B cell (primary cell): ENCODE measurements at regions not wholly inside any gene's neighbourhood (a gene's known extent, or its start where the extent isn't known, plus 50 kb on each side); places are given as distances from the start of the nearest gene placed in this dataset.

Experiments used
- ATAC-seq: fragments of 200-7000 bp; cut with Tn5 transposase; one replicate; pipeline ENCODE4 v1.10.0; 2021; ENCODE audit warnings: low read depth, mild to moderate bottlenecking, moderate number of reproducible peaks, moderate library complexity
- CTCF ChIA-PET: fragments of 350-600 bp; sonication (Branson Sonifier 250); formaldehyde crosslinking; loops from one replicate; lab custom pipeline; 2021; ENCODE audit warnings: antibody characterized with exemption, inconsistent platforms; lab: Charles Lee
- POLR2A ChIA-PET: fragments of 350-600 bp; sonication (Branson Sonifier 250); formaldehyde crosslinking; loops from one replicate; lab custom pipeline; 2021; ENCODE audit warnings: antibody characterized with exemption; lab: Charles Lee
- DNase-seq: peaks from one replicate; pipeline ENCODE4 v3.0.0; 2013
- H2AFZ ChIP-seq: 2 replicates; pipeline ENCODE4 v1.6.1; 2012; ENCODE audit warnings: mild to moderate bottlenecking, low read depth, low read length; ENCODE audit not compliant: insufficient read depth, poor library complexity, severe bottlenecking
- H3K27ac ChIP-seq, 2 donors: 1 replicate in 1 of 2; 2 replicates in 1 of 2; pipeline ENCODE4 v1.5.1; 2012 to 2013; ENCODE audit warnings: low read length in 2 of 2, mild to moderate bottlenecking in 2 of 2, moderate library complexity in 1 of 2
- H3K27me3 ChIP-seq, 4 experiments: fragments of 200-600 bp in 1 of 4; sonication (generic) in 1 of 4; replicated peaks in 1 of 4; 1 replicate in 2 of 4; 2 replicates in 2 of 4; pipeline versions ENCODE4 v1.6.1 to v1.7.0; 2013 to 2016; ENCODE audit warnings: low read length in 3 of 4, mild to moderate bottlenecking in 2 of 4, mixed read lengths in 1 of 4, moderate library complexity in 1 of 4; ENCODE audit not compliant: insufficient read depth in 4 of 4, control insufficient read depth in 3 of 4; ENCODE audit errors: control extremely low read depth in 1 of 4
- H3K36me3 ChIP-seq, 2 experiments: replicated peaks in 1 of 2; 1 replicate in 1 of 2; 2 replicates in 1 of 2; pipeline versions ENCODE4 v1.6.1 to v1.7.1; 2013; ENCODE audit warnings: low read length in 1 of 2; ENCODE audit not compliant: insufficient read depth in 2 of 2, control insufficient read depth in 1 of 2; ENCODE audit errors: control extremely low read depth in 1 of 2, extremely low read depth in 1 of 2
- H3K4me1 ChIP-seq, 2 donors: fragments of 200-600 bp in 1 of 2; sonication (generic) in 1 of 2; 1 replicate in 1 of 2; 2 replicates in 1 of 2; pipeline versions ENCODE4 v1.5.1 to v1.6.1; 2013 to 2017; ENCODE audit warnings: low read length in 2 of 2; ENCODE audit not compliant: control insufficient read depth in 2 of 2, insufficient read depth in 2 of 2
- H3K4me2 ChIP-seq: replicated peaks from 2 replicates; pipeline ENCODE3; 2012; ENCODE audit warnings: mild to moderate bottlenecking, low read depth, low read length; ENCODE audit not compliant: poor library complexity, severe bottlenecking
- H3K4me3 ChIP-seq, 5 experiments: fragments of 200-600 bp in 1 of 5; sonication (generic) in 1 of 5; 1 replicate in 3 of 5; 2 replicates in 2 of 5; pipeline versions ENCODE4 v1.5.1 to v1.7.0; 2011 to 2016; ENCODE audit warnings: low read length in 4 of 5, mild to moderate bottlenecking in 4 of 5, low read depth in 2 of 5, control low read depth in 1 of 5, moderate library complexity in 1 of 5; ENCODE audit not compliant: insufficient read depth in 1 of 5; ENCODE audit errors: control extremely low read depth in 1 of 5, extremely low read depth in 1 of 5
- H3K79me2 ChIP-seq: fragments of 200-600 bp; sonication (generic); one replicate; pipeline ENCODE4 v1.6.0; 2016; ENCODE audit warnings: low read length; ENCODE audit not compliant: control insufficient read depth, insufficient read depth
- H3K9ac ChIP-seq: fragments of 200-600 bp; sonication (generic); 2 replicates; pipeline ENCODE4 v1.6.1; 2017; ENCODE audit warnings: mild to moderate bottlenecking, low read length, moderate library complexity
- H3K9me3 ChIP-seq, 3 donors: one replicate each; pipeline versions ENCODE4 v1.6.1 to v1.7.1; 2013; ENCODE audit warnings: low read length in 2 of 3; ENCODE audit not compliant: control insufficient read depth in 2 of 3, insufficient read depth in 1 of 3; ENCODE audit errors: control extremely low read depth in 1 of 3
- H4K20me1 ChIP-seq: 2 replicates; pipeline ENCODE4 v1.6.0; 2012; ENCODE audit warnings: mild to moderate bottlenecking, low read length; ENCODE audit not compliant: insufficient read depth, control insufficient read depth, poor library complexity, severe bottlenecking
- H3K27ac Mint-ChIP-seq: one replicate; pipeline ENCODE4 v1.8.0; 2021; ENCODE audit warnings: mixed read lengths
- H3K27me3 Mint-ChIP-seq: one replicate; pipeline ENCODE4 v1.8.0; 2021; ENCODE audit warnings: mixed read lengths
- H3K4me1 Mint-ChIP-seq: one replicate; pipeline ENCODE4 v1.8.0; 2021; ENCODE audit warnings: mixed read lengths
- H3K4me3 Mint-ChIP-seq: one replicate; pipeline ENCODE4 v1.8.0; 2021; ENCODE audit warnings: mixed read lengths
- H3K9me3 Mint-ChIP-seq: one replicate; pipeline ENCODE4 v1.8.0; 2022; ENCODE audit warnings: mixed read lengths; ENCODE audit not compliant: insufficient read depth
- CTCF ChIP-seq: fragments of 200-600 bp; IDR thresholded peaks from one replicate; pipeline ENCODE4 v1.8.0; 2022; ENCODE audit warnings: antibody characterized with exemption, mild to moderate bottlenecking
- EZH2 ChIP-seq: IDR thresholded peaks from 2 replicates; pipeline ENCODE4 v1.6.1; 2012; ENCODE audit warnings: borderline replicate concordance, low read depth, mild to moderate bottlenecking, moderate library complexity, low read length; ENCODE audit not compliant: insufficient read depth, poor library complexity, severe bottlenecking
- WGBS: methylation state at CpG from one replicate; pipeline ENCODE4 v1.1.5; 2013; ENCODE audit warnings: missing lambda C conversion rate; ENCODE audit not compliant: insufficient coverage; 5-methylcytosine and 5-hydroxymethylcytosine counted together
- intact Hi-C: fragments of 100-400 bp; cut with micrococcal nuclease; formaldehyde crosslinking; loops from one replicate; pipeline ENCODE4 v1.10.0; 2022

GRCh38 chr1:96207936-96208335 lies 513.6 kb upstream of the PTBP2 start:
- Histone ChIP-seq H3K4me1 (no peaks in the 10 kb centered on the region), H3K27ac (no peak overlapping the region), H3K36me3 (no peaks in the 10 kb centered on the region), H3K4me3 (no peak overlapping the region), H3K4me2 (no peak overlapping the region), H3K9me3 (no peaks in the 10 kb centered on the region), H3K27me3 (no peaks in the 10 kb centered on the region), H4K20me1 (no peaks in the 10 kb centered on the region), H3K79me2 (no peaks in the 10 kb centered on the region), H2AFZ (no peak overlapping the region), H3K9ac (no peak overlapping the region)
- no peaks in the 10 kb centered on the region for H3K4me1 Mint-ChIP-seq
- intact Hi-C loops: no loop called here
- no peak overlapping the region for H3K27ac Mint-ChIP-seq
- WGBS: 65% methylated on average over 2 of the region's 2 CpGs
- no peak overlapping the region for H3K4me3 Mint-ChIP-seq
- ATAC-seq (no peak), DNase-seq (no peak)
- H3K9me3 Mint-ChIP-seq: peaks cover 3% of the 10 kb centered on the region
- ChIA-PET CTCF (no interaction called here), POLR2A (no interaction called here)
- no peak for TF ChIP-seq CTCF
- H3K27me3 Mint-ChIP-seq: no peaks in the 10 kb centered on the region

DNA sequence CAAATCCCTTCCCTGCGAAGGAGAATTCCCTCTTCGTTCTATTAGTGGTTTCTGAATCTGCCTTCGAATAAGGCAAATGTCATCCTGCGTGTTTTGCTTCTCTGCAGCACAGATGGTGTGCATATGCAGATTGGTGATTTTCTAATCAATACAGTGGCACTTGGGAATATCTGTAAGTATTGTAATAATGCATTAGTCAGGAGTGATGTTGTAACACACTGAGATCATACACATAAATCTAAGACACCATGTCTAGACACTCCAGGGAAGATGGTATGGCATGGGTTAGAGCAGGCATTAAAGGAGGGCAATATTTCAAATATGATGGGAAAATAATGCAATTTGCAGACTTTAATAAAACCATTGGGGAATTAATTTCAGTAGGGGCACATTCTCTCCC lies 513.2 kb upstream of the PTBP2 start:
- CTCF ChIA-PET: no interaction called here
- WGBS: 94% methylated on average over 3 of the region's 4 CpGs
- no peaks in the 10 kb centered on the region for H3K36me3 ChIP-seq
- no peaks in the 10 kb centered on the region for H3K9me3 ChIP-seq
- H3K9me3 Mint-ChIP-seq: peaks cover 3% of the 10 kb centered on the region
- no peak for TF ChIP-seq EZH2
- no peak for TF ChIP-seq CTCF
- H3K9ac ChIP-seq: no peak overlapping the region
- H2AFZ ChIP-seq: no peak overlapping the region
- DNase-seq (no peak), ATAC-seq (no peak)
- intact Hi-C loops: no loop called here
- H3K4me1 Mint-ChIP-seq: no peaks in the 10 kb centered on the region
- no peaks in the 10 kb centered on the region for H3K79me2 ChIP-seq
- H3K4me2 ChIP-seq: no peak overlapping the region
- no peaks in the 10 kb centered on the region for H3K27me3 Mint-ChIP-seq
- no peaks in the 10 kb centered on the region for H3K4me1 ChIP-seq
- H3K27ac Mint-ChIP-seq: no peak overlapping the region
- no peak overlapping the region for H3K4me3 Mint-ChIP-seq
- no peak overlapping the region for H3K27ac ChIP-seq
- no peak overlapping the region for H3K4me3 ChIP-seq
- POLR2A ChIA-PET: no interaction called here
- no peaks in the 10 kb centered on the region for H4K20me1 ChIP-seq
- H3K27me3 ChIP-seq: no peaks in the 10 kb centered on the region
